ENCODE measurements at regions not wholly inside any gene's neighbourhood (a gene's known extent, or its start where the extent isn't known, plus 50 kb on each side); places are given as distances from the start of the nearest gene placed in this dataset.

DNA sequence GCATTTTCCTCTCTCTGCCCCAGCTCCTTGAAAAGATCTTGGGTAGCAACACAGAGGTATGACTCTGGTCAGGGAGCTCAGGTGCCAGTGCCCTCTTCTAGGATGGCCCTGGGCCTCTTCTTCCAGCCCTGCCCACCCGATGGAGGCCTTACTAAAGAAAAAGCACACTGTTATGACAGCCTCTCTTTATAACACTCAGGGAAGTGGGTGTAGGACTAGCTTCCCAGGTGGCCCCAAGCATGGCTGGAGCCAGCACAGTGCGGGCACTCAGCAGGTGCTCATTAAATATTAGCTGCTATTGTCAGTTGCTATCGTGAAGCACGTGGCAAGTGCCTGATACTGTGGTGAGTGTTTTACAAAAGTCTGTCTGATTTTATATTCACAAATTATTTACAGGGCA, 127.2 kb upstream of the B3GAT1 start:
- no peak overlapping the region for H3K4me3 ChIP-seq
- H3K27ac ChIP-seq (replicated peaks in 1 of 4) = no peak overlapping the region
- peaks cover 0 to 45% (median 0%) of the 10 kb centered on the region in 4 donors for H3K27me3 ChIP-seq
- no peak for DNase-seq (ENCODE audit: extremely low spot score)
- H3K36me3 ChIP-seq = no peaks in the 10 kb centered on the region
- H3K4me1 ChIP-seq = no peaks in the 10 kb centered on the region
- WGBS = 77% methylated on average over 4 of the region's 4 CpGs
- intact Hi-C loops (cut with DNase I) = no loop called here
- H3K9me3 ChIP-seq = no peaks in the 10 kb centered on the region
- TF ChIP-seq EP300 (IDR thresholded peaks at IDR 0.05) (no peak), POLR2AphosphoS5 (IDR thresholded peaks at IDR 0.05) (no peak), POLR2A (IDR thresholded peaks at IDR 0.05; ENCODE audit: low read depth) (no peak)
- TF ChIP-seq, protein P1, sequence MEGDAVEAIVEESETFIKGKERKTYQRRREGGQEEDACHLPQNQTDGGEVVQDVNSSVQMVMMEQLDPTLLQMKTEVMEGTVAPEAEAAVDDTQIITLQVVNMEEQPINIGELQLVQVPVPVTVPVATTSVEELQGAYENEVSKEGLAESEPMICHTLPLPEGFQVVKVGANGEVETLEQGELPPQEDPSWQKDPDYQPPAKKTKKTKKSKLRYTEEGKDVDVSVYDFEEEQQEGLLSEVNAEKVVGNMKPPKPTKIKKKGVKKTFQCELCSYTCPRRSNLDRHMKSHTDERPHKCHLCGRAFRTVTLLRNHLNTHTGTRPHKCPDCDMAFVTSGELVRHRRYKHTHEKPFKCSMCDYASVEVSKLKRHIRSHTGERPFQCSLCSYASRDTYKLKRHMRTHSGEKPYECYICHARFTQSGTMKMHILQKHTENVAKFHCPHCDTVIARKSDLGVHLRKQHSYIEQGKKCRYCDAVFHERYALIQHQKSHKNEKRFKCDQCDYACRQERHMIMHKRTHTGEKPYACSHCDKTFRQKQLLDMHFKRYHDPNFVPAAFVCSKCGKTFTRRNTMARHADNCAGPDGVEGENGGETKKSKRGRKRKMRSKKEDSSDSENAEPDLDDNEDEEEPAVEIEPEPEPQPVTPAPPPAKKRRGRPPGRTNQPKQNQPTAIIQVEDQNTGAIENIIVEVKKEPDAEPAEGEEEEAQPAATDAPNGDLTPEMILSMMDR (IDR thresholded peaks at IDR 0.05) = no peak

DNA sequence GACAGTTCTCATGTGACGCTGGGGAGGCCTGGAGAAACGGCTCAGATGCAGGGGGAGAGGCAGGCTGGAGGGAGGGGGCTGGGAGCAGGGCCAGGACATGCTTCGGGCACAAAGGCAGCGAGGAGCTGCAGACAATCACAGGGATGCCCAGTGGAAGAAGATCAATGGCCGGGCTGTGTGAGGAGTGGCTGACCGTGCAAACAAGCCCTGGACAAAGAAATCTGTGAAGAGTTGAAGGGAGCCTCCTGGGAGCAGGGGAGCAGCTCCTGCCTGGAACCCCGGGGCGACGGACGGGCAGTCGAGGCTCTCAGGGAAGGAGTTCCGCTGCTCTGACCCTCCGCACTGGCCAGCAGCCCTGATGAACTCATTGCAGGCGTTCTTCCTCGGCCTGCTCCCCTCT, 126.7 kb upstream of the B3GAT1 start:
- H3K4me3 ChIP-seq = no peak overlapping the region
- H3K36me3 ChIP-seq = no peaks in the 10 kb centered on the region
- no peak for TF ChIP-seq EP300 (IDR thresholded peaks at IDR 0.05)
- TF ChIP-seq POLR2A (IDR thresholded peaks at IDR 0.05; ENCODE audit: low read depth) = no peak
- TF ChIP-seq, protein P1 (IDR thresholded peaks at IDR 0.05) = no peak
- TF ChIP-seq POLR2AphosphoS5 (IDR thresholded peaks at IDR 0.05) = no peak
- 81% methylated on average over 15 of the region's 15 CpGs for WGBS
- no peak overlapping the region for H3K27ac ChIP-seq (replicated peaks in 1 of 4)
- no peak for DNase-seq (ENCODE audit: extremely low spot score)
- no peaks in the 10 kb centered on the region for H3K9me3 ChIP-seq
- intact Hi-C loops (cut with DNase I) = no loop called here
- H3K4me1 ChIP-seq = no peaks in the 10 kb centered on the region
- peaks cover 0 to 45% (median 0%) of the 10 kb centered on the region in 4 donors for H3K27me3 ChIP-seq

DNA sequence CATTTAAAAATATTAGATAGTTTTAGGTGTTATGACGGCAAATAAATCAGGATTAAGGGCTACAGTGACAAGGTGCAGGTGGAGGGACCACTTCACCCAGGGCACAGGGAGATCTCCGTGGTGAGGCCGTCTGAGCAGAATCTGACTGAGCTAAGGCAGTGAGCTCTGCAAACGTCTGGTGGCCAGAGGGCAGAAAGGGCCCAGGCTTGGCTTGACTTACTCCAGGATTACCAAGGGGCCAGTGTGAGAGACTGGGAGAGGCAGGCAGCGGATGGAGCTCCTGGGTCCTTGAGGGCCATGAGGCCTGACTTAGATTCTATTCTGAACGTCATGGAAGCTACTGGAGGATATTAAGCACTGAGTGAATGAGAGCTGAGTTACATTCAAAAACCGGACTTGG, 125.9 kb upstream of the B3GAT1 start:
- H3K27ac ChIP-seq (replicated peaks in 1 of 4) = no peak overlapping the region
- no peak for DNase-seq (ENCODE audit: extremely low spot score)
- intact Hi-C loops (cut with DNase I) = no loop called here
- no peak for TF ChIP-seq POLR2A (IDR thresholded peaks at IDR 0.05; ENCODE audit: low read depth)
- no peak for TF ChIP-seq EP300 (IDR thresholded peaks at IDR 0.05)
- TF ChIP-seq, protein P1 (IDR thresholded peaks at IDR 0.05) = no peak
- TF ChIP-seq POLR2AphosphoS5 (IDR thresholded peaks at IDR 0.05) = no peak
- 78% methylated on average over 7 of the region's 7 CpGs for WGBS
- H3K4me3 ChIP-seq = no peak overlapping the region
- peaks cover 0 to 47% (median 0%) of the 10 kb centered on the region in 4 donors for H3K27me3 ChIP-seq
- no peaks in the 10 kb centered on the region for H3K36me3 ChIP-seq
- H3K4me1 ChIP-seq = no peaks in the 10 kb centered on the region
- H3K9me3 ChIP-seq = no peaks in the 10 kb centered on the region

DNA sequence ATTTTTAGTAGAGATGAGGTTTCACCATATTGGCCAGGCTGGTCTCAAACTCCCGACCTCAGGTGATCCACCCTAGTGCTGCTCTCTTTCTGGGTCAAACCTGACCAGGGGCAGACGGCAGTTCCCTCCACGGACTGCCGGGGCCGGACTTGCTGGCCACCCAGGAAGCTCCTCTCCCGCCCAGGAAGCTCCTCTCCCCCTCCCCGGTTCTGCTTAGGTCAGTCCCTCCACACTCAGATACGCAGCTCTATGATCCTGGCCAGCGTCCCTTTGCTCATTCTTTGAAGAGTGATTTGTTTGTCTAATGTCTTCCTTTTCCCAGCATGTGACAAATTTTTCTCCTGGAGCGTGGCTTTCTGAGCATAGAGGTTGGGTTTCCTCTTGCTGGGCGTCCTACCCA, 125.3 kb upstream of the B3GAT1 start:
- Histone ChIP-seq H3K36me3 (no peaks in the 10 kb centered on the region), H3K4me1 (no peaks in the 10 kb centered on the region), H3K27me3 (peaks cover 0 to 54% (median 0%) of the 10 kb centered on the region in 4 donors), H3K9me3 (no peaks in the 10 kb centered on the region), H3K27ac (replicated peaks in 1 of 4) (no peak overlapping the region), H3K4me3 (no peak overlapping the region)
- no peak for DNase-seq (ENCODE audit: extremely low spot score)
- 26% methylated on average over 11 of the region's 11 CpGs for WGBS
- TF ChIP-seq POLR2A (IDR thresholded peaks at IDR 0.05; ENCODE audit: low read depth) (no peak), POLR2AphosphoS5 (IDR thresholded peaks at IDR 0.05) (no peak), EP300 (IDR thresholded peaks at IDR 0.05) (no peak)
- TF ChIP-seq, protein P1 (IDR thresholded peaks at IDR 0.05) = no peak
- intact Hi-C loops (cut with DNase I) = no loop called here

DNA sequence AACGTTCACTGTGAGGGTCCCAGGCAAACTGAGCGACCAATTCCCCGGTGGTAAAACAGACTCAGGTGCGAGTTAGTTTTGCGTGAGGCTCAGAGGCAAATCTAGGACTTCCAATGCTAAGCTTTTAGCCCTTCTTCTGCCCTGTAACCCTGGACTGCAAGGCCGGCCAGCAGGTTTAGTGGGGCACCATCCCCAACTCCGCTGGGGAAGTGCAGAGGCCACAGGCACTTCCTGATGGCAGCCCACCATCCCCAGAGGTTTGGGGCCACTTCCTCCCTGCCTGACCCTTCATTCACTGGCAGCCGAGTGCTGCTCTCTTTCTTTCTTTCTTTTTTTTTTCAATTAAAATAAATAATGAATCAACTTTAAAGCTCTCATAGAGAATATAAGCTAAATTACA, 124.6 kb upstream of the B3GAT1 start:
- intact Hi-C loops (cut with DNase I) = no loop called here
- 57% methylated on average over 8 of the region's 8 CpGs for WGBS

More for the DNA sequence above, 124.6 kb upstream of the B3GAT1 start:
- TF ChIP-seq POLR2A (IDR thresholded peaks at IDR 0.05; ENCODE audit: low read depth) = no peak
- TF ChIP-seq, protein P1 (IDR thresholded peaks at IDR 0.05) = no peak
- no peak for TF ChIP-seq POLR2AphosphoS5 (IDR thresholded peaks at IDR 0.05)
- no peak for TF ChIP-seq EP300 (IDR thresholded peaks at IDR 0.05)
- Histone ChIP-seq H3K36me3 (no peaks in the 10 kb centered on the region), H3K4me3 (no peak overlapping the region), H3K27me3 (peaks cover 0 to 54% (median 0%) of the 10 kb centered on the region in 4 donors), H3K9me3 (no peaks in the 10 kb centered on the region), H3K4me1 (no peaks in the 10 kb centered on the region), H3K27ac (replicated peaks in 1 of 4) (no peak overlapping the region)
- DNase-seq (ENCODE audit: extremely low spot score) = no peak

Data from esophagus muscularis mucosa (tissue), 4 donors.